Gastrocnemius medialis (tissue), 4 donors: ENCODE measurements at regions not wholly inside any gene's neighbourhood (a gene's known extent, or its start where the extent isn't known, plus 50 kb on each side); places are given as distances from the start of the nearest gene placed in this dataset.

Source experiments
- CTCF ChIP-seq, 5 experiments: fragments of 450-650 bp in 3 of 5; fragments of 200-600 bp in 2 of 5; sonication (generic) in 2 of 5; IDR thresholded peaks in 4 of 5; conservative IDR thresholded peaks in 1 of 5; 1 replicate in 4 of 5; 2 replicates in 1 of 5; pipeline ENCODE4 v1.5.1; 2016 to 2019; ENCODE audit warnings: antibody characterized with exemption in 5 of 5, mild to moderate bottlenecking in 3 of 5, moderate library complexity in 3 of 5
- POLR2A ChIP-seq, 2 donors: fragments of 450-650 bp; IDR thresholded peaks; one replicate each; pipeline ENCODE4 v1.6.1; 2017; ENCODE audit warnings: antibody characterized with exemption in 2 of 2, mild to moderate bottlenecking in 2 of 2, moderate library complexity in 2 of 2

GRCh38 chr15:67967871-67968431 lies 86.2 kb upstream of the PIAS1 start:
- TF ChIP-seq POLR2A (IDR thresholded peaks at IDR 0.05) (no peak), CTCF (IDR thresholded peaks at IDR 0.05 in 4 of 5, conservative IDR thresholded peaks at IDR 0.05 in 1 of 5) (no peak)
